Stomach (tissue), 4 donors: ENCODE measurements at regions not wholly inside any gene's neighbourhood (a gene's known extent, or its start where the extent isn't known, plus 50 kb on each side); places are given as distances from the start of the nearest gene placed in this dataset.
A peak's percentile ranks its signal among the peaks of the same experiment; 100 is the strongest.

Source experiments
- POLR2A ChIP-seq, 4 donors: fragments of 450-650 bp; IDR thresholded peaks; one replicate each; pipeline ENCODE4 v1.6.1; 2016; ENCODE audit warnings: antibody characterized with exemption in 4 of 4, control low read depth in 2 of 4, mild to moderate bottlenecking in 1 of 4, moderate library complexity in 1 of 4
- TF ChIP-seq, protein P1 (sequence below), 7 experiments: fragments of 450-650 bp in 4 of 7; fragments of 200-600 bp in 3 of 7; sonication (generic) in 3 of 7; IDR thresholded peaks; one replicate each; pipeline ENCODE4 v1.5.1; 2016 to 2019; ENCODE audit warnings: antibody characterized with exemption in 7 of 7, control low read depth in 2 of 7, mild to moderate bottlenecking in 1 of 7

DNA sequence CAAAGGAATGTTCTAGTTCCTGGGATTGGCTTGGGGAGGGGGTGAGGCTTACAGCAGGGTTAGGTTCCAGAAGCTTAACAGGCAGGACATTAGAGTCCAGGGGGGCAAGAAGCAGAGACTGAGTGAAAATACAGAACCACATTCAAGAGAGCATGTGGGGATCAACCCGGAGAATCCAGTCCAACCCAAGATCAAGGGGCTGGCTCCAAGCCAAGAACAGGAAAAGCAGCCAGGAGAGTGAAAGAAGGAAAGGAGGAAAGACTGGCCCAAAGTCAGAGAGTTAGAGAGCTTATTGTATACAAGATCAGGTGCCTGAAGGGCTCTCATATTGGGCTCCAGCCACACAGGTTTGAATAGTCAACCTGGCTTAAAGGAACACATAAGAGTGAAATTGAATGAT lies 190.3 kb upstream of the CDKN3 start:
- peak in 1 of 4 donors; percentile 17 for TF ChIP-seq POLR2A (IDR thresholded peaks at IDR 0.05)
- TF ChIP-seq, protein P1, sequence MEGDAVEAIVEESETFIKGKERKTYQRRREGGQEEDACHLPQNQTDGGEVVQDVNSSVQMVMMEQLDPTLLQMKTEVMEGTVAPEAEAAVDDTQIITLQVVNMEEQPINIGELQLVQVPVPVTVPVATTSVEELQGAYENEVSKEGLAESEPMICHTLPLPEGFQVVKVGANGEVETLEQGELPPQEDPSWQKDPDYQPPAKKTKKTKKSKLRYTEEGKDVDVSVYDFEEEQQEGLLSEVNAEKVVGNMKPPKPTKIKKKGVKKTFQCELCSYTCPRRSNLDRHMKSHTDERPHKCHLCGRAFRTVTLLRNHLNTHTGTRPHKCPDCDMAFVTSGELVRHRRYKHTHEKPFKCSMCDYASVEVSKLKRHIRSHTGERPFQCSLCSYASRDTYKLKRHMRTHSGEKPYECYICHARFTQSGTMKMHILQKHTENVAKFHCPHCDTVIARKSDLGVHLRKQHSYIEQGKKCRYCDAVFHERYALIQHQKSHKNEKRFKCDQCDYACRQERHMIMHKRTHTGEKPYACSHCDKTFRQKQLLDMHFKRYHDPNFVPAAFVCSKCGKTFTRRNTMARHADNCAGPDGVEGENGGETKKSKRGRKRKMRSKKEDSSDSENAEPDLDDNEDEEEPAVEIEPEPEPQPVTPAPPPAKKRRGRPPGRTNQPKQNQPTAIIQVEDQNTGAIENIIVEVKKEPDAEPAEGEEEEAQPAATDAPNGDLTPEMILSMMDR (IDR thresholded peaks at IDR 0.05), result no peak
